GM21528 (cell line): ENCODE measurements at regions not wholly inside any gene's neighbourhood (a gene's known extent, or its start where the extent isn't known, plus 50 kb on each side); places are given as distances from the start of the nearest gene placed in this dataset.
"Not testable (repeated sequence)": the region's sequence is repeated elsewhere in the genome, so short reads cannot be mapped to it uniquely, and the experiment has no call there.

ENCODE experiments used
- ATAC-seq: cut with Tn5 transposase; IDR thresholded peaks from one replicate; pipeline ENCODE4 v1.9.1; 2021; ENCODE audit warnings: mild to moderate bottlenecking, moderate library complexity; ENCODE audit not compliant: unreplicated experiment, low FRiP score

DNA sequence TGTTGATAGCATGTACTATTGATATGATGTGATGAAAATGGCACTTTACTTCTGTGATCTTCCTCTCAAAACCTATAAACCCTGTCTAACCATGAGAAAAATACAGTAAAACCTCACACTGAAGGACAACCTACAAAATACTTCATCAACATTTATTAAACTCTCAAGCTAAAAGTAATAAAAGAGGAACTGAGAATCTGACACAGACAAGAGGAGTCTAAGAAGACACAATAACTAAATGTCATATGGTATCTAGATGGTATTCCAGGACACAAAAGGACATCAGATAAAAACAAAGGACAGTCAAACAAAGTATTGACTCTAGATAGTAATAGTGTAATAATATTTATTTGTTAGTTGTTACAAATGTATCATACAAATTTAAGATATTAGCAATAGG is 655.3 kb downstream of the SH3BGRL start:
- no peak for ATAC-seq

DNA sequence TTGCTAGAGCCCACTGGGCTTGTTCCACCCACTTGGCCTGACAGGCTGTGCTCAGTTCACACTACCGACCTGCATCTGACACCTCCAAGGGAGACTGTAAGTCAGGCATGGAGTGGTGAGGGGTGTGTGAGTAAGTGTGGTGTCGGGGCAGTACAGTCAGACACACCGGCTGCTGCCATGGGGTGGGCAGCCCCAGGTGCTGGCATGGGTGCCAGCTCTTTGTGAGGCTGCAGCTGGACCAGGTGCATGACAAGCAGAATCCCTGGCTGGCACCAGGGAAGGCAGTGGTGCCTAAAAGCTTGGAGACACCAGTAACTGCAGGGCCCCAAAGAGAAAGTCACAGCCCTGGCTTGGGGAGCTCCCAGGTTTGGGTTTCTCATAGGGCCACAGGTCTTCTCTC is 665.0 kb downstream of the SH3BGRL start:
- no peak for ATAC-seq

DNA sequence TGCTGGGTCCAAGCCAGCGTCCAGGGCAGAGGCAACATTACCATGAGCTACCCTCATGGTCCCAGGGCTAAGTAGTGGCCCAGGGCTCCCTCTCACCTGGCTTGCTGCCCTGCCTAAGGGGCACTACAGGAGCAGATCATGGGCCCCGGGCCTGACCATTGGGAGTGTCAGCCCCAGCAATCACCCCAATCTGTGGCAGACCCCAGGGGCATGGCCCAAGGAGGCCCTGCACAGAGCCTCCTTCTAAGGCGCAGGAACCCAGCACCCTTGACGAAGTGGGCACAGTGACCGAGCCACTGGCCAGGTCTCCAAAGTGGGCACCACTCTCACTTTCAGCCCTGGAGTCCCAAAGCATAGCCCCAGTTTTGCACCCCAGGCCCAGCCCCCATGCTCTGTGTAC is 667.1 kb downstream of the SH3BGRL start:
- no peak for ATAC-seq

DNA sequence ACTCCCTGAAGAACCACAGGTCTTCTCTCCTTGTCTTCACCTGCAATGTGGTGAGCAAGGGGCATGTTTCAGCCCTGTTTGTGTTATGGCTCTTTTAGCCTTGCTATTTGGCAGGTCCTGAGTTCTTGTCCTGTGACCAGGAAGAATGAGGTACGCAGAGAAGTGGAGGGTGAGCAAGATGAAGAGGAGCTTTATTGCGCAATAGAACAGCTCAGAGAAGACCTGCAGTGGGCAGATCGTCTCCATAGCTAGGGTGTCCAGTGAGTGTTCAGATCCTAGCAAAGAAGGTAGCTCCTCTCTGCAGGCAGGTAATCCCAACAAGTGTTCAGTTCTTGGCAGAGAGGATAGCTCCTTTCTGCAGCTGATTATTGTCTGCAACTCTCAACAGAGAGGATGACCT is 672.9 kb downstream of the SH3BGRL start:
- ATAC-seq, result no peak

DNA sequence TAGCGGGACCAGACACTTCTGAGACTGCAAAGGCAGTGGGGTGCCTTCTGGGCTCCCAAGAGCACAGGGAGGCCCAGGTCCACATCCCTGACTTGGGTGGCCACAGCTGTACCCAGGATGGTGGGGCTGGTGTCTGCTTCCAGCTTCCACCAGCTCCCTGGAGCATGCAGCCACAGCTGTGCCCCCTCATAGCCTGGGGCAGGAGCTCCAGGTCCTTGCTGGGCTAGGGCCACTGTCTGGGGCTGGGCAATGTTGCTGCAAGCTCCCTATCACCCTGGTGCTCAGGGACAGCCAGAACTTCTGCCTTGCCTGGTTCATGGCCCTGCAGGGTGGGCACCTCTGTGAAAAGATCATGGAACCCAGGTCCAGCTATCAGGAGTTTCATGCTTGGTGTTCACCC is 673.9 kb downstream of the SH3BGRL start:
- ATAC-seq, result no peak

DNA sequence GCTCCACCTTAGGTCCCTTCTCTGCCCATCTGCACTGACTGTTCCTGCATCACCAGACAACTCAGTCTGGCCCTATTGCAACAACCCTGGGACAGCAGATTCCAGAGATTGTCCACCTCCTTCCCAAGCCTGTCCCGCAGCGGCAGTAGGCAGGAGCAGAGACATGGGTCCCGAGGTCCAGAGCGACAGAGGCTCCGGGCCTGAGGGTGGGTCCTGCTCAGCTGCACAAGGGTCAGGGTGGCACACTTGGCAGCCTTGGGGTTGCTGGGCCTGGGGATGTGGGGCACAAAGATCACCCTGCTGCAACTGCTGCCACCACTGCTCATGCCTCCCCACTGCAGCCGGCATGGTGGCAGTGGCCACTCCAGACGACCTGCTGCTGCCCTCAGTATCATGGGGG is 674.5 kb downstream of the SH3BGRL start:
- ATAC-seq, result no peak

DNA sequence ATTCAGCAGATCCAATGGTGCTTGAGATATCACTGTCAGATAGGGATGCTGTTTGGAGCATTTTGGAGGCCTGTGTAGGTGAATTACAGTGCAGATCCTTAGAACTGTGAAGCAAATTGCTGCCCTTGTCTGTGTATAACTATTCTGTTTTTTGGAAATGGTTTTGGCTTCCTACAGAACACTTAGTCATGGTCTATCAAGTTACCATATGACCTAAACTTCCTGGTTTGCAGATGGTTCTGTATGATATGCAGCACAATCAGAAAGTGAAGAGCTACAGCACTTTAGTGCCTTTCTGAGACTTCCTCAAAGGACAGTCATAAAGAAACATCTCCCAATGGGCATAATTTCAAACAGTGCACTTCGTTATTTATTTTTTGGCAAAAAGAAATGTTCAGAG is 688.6 kb downstream of the SH3BGRL start:
- no peak for ATAC-seq

DNA sequence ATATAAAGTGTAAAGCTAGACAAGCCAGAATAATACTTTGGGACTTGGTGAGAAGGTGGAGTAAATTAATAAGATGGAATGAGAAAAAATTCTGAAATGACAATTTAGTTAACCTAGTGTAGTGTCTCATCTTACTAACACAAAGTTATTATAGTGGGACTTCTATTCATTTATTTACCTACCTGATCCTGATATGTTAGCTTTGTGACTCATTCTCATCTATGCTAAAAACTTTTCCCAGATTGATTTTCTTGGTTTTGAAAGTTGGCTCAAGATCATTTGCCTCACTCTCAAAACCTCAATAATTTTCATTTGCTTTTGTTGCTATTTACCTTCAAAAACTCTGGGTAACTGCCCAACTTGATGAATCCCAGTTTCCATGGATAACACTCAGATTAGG is 698.6 kb downstream of the SH3BGRL start:
- no peak for ATAC-seq

DNA sequence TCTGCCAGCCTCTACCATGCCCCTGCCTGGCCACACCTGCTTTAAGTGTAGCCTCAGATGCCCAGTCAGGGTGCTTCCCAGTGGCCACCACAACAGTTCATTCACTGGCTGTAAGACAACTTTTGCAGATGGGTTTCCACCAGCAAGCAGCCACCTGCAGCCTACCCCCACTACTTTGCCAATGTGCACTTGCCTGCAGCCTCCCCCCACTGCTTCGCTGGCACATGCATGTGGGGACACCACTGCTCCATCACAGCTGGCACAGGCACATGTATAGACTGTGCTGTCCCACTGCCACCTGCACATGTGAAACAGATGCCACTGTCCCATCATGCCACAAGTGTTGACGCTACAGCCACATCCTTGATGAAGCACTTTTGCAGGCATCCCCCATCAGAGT is 723.9 kb downstream of the SH3BGRL start:
- ATAC-seq, result no peak

DNA sequence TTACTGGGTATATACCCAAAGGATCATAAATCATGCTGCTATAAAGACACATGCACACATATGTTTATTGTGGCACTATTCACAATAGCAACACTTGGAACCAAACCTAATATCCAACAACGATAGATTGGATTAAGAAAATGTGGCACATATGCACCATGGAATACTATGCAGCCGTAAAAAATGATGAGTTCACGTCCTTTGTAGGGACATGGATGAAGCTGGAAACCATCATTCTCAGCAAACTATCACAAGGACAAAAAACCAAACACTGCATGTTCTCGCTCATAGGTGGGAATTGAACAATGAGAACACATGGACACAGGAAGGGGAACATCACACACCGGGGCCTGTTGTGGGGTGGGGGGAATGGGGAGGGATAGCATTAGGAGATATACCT is 744.0 kb downstream of the SH3BGRL start:
- ATAC-seq, result not testable (repeated sequence)

DNA sequence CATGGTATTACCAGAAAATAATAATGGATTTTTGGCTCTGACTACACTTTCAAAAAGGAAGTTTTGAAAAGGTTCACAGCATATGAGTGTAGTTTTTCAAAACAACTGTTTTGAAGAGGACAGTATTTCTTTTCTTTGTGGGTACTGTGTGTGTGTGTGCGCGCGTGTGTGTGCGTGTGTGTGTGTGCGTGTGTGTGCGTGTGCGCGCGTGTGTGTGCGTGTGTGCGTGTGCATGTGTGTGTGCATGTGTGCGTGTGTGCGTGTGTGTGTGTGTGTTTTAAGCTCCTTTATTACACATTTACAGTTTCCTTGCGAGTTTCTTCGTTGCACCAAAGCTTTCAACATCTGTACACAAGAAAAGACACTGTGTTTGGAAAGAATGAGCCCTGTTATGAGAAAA is 755.4 kb downstream of the SH3BGRL start:
- no peak for ATAC-seq

DNA sequence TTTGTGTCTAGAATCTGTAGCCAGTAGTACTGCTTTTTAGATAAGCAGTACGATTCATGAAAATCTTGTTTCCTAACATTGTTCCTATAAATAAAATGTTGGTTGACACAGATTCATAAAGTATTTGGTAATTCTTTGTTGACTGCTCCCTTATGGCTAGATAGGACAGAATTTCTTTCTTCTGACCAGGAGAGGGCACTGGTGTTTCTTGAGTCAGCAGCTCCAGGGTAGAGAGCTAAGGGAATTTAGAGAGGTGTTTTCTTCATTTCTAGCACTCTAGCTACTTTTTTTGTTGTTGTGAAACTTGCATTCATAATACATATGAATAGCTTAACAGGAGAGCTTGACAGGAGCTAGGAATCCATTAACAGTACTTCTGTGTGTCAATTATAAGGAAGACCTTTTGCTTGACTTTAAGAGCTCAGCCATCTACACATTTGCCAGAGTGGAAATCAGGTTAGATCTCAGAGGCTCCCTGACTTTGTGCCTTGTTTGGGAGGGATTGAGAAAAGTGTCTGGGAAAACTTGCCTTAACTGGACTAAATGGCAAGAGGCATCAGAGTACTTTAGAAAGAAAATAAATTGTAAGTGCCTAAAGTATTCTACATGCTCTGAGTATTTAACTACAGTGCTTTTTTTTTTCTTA is 756.1 kb downstream of the SH3BGRL start:
- ATAC-seq, result no peak

DNA sequence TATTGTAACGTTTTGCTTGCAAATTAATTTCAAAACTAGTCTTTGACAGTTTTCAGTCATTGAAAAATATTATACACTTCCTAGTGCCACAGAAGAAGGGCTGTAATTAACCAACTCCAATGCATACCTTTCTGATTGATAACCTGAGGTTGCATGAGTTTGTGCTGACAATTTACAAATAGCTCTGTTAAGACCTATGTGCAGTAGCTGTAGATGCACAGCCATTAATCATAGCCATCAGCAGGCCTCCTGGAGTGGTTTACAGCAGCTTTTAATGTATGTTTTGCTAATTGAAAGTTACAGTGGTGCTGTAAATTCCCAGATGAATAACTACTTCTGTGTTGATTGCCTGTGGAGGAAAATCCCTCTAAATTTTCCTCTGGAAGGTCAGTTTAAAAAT is 758.1 kb downstream of the SH3BGRL start:
- ATAC-seq, result no peak

DNA sequence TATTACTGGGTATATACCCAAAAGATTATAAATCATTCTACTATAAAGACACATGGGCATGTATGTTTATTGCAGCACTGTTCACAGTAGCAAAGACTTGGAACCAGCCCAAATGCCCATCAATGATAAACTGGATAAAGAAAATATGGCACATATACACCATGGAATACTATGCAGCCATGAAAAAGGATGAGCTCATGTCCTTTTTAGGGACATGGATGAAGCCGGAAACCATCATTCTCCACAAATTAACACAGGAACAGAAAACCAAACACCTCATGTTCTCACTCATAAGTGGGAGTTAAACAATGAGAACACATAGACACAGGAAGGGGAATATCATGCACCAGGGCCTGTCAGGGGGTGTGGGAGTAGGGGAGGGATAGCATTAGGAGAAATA is 772.5 kb downstream of the SH3BGRL start:
- ATAC-seq, result not testable (repeated sequence)

DNA sequence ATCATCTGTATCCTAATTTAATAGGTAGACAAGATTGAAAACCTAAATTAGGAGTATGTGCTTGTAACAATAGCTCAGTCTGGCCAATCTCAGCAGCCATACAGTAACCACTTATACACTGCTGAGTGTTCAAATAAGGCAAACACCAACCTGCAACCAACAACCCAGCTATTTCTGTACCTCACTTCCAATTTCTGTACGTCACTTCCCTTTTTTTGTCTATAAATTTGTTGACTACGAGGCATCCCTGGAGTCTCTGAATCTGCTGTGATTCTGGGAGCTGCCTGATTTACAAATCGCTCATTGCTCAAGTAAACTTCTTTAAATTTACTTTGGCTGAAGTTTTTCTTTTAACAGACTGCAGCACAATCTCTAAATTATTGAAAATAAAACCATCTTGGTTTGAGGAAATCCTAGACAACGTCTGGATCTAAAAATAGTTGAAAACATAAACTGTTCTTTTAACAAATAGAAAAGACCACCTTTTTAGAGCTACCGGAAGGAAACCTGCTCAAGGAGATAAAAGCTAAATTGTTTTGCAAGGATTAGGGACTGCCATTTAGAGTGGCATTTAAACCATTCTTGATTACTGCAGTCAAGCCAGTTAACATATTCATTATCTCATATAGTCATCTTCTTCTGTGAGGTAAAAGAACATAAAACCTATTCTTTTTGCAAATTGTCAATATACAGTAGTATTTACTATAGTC is 778.1 kb downstream of the SH3BGRL start:
- no peak for ATAC-seq

DNA sequence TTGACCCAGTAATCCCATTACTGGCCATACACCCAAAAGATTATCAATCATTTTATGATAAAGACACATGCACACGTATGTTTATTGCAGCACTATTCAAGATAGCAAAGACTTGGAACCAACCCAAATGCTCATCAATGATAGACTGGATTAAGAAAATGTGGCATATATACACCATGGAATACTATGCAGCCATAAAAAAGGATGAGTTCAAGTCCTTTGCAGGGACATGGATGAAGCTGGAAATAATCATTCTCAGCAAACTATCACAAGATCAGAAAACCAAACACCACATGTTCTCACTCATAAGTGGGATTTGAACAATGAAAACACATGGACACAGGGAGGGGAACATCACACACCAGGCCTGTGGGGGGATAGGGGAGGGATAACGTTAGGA is 785.3 kb downstream of the SH3BGRL start:
- not testable (repeated sequence) for ATAC-seq

DNA sequence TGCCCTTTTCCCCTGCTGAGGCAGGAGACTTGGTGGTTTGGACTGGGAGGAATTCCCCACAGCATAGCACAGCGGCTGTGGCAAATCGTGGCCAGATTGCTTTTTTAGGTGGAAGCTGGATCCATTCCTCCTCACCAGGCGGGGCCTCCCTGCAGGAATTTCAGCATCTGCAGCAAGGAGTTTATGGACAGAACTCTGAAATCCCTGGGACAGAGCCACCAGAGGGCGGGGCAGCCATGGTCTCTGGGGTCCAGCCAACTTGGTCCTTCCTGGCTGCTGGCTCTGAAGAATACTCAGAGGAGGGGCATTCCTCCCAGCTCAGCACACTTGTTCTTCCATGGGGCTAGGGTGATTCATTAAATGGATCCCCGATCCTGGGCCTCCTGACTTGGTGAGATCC is 794.3 kb downstream of the SH3BGRL start:
- no peak for ATAC-seq

DNA sequence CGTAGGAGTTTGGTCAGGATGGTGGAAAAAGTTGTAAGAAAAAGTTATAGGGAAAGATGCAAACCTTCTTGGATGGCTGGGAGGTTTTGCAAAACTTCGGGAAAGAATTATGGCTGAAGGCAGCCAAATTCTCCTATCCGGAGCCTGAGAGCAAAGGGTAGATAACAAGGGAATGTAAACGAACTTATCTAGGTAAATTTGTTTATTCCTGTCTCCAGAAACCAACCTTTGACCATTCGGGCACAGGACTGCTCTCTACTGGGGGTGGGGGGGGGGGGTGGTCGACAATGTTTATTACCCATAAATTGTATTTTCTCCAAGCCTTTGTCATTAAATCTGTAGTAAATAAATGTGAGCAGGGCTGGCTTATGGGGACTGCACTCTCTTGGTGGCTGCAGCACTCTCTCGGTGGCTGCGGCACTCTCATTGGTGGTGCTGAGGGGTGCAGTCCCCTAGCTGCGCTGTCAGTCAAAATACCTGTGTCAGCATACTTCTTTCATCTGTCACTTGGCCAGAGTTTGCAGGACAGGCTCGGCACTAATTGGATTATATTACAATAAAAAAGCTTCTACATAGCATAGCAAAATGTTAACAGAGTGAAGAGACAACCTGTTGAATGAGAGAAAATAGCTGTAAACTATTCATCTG is 827.8 kb downstream of the SH3BGRL start:
- no peak for ATAC-seq

DNA sequence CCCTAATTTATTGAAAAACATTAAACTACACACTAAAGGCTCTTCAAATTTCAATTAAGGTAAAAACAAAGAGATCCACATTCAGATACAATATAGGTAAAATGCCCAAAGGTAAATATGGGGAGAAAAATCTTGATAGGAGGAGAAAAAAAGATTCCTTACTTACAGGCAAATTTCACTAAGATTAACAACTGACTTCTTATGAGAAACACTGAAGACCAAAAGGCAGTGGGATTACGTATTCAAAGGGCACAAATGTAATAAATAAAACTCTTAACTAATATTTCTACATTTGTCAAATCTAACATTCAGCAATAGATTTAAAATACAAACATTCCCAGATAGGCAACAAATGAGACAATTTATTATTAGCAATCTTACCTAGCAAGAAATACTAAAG is 829.3 kb downstream of the SH3BGRL start:
- no peak for ATAC-seq

DNA sequence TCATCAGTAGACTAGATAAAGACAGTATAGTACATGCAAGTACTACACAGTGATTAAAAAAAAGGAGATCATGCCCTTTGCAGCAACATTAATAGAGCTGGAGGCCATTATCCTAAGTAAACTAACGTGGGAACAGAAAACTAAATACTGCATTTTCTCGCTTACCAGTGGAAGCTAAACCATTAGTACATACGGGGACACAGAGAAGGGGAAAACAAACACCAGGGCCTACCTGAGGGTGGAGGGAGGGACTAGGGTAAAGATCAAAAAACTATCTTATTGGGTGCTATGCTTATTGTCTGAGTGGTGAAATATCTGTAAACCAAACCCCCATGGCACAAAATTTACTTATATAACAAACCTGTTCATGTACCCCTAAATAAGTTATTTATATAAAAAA is 836.9 kb downstream of the SH3BGRL start:
- ATAC-seq, result no peak

DNA sequence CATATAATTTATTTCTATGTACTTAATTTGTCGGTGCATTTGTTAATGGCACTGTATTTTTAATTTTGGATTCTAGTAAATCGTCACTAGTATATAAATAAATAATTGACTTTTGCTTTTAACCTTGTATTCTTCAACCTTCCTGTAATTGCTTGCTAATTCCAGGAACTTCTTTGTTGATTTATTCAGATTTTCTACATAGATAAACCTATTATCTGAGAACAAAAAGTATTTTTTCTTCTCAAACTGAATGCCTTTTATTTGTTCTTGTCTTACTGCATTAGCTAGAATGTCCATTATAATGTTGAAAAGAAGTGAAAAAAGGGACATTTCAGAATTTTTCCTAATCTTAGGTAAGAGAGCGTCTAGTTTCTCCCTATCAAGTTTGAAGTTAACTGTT is 839.1 kb downstream of the SH3BGRL start:
- ATAC-seq, result no peak

DNA sequence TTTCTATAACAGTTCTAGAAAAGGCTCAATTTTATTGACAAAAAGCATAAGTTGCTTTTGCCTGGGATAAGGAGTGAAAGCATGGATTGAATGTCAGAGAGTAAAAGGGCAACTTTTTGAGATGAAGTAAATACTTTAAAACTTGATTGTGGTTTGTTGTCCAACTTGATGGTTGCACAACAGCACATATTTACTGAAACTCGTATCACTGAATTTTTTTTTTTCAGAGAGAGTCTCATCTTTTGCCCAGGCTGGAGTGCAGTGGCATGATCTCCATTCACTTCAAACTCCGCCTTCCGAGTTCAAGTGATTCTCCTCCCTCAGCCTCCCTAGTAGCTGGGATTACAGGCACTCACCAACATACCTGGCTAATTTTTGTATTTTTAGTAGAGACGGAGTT is 856.8 kb downstream of the SH3BGRL start:
- no peak for ATAC-seq
